GM12878 (cell line): ENCODE measurements at regions not wholly inside any gene's neighbourhood (a gene's known extent, or its start where the extent isn't known, plus 50 kb on each side); places are given as distances from the start of the nearest gene placed in this dataset.

Experiments
- BMI1 ChIP-seq: fragments of 450-650 bp; IDR thresholded peaks from 2 replicates; pipeline ENCODE4 v1.6.1; 2016; ENCODE audit warnings: mild to moderate bottlenecking, moderate library complexity, borderline replicate concordance
- TAF1 ChIP-seq: IDR thresholded peaks from 2 replicates; pipeline ENCODE4 v1.6.1; 2011; ENCODE audit warnings: mild to moderate bottlenecking, low read depth, low read length, borderline replicate concordance
- TF ChIP-seq, protein P1 (sequence below): IDR thresholded peaks from 2 replicates; pipeline ENCODE4 v1.6.1; 2012; ENCODE audit warnings: mild to moderate bottlenecking, low read depth, low read length
- TF ChIP-seq, protein P2 (sequence below), 3 experiments: IDR thresholded peaks in 2 of 3; conservative IDR thresholded peaks in 1 of 3; 2 replicates each; pipeline ENCODE4 v1.5.1; 2011; ENCODE audit warnings: low read depth in 3 of 3, low read length in 3 of 3, mild to moderate bottlenecking in 3 of 3, control low read depth in 2 of 3, moderate library complexity in 2 of 3, inconsistent platforms in 1 of 3, mixed read lengths in 1 of 3; ENCODE audit not compliant: control insufficient read depth in 2 of 3, insufficient read depth in 1 of 3; ENCODE audit errors: extremely low read depth in 1 of 3

- TF ChIP-seq TAF1, result no peak
- no peak for TF ChIP-seq BMI1
- TF ChIP-seq, protein P1, sequence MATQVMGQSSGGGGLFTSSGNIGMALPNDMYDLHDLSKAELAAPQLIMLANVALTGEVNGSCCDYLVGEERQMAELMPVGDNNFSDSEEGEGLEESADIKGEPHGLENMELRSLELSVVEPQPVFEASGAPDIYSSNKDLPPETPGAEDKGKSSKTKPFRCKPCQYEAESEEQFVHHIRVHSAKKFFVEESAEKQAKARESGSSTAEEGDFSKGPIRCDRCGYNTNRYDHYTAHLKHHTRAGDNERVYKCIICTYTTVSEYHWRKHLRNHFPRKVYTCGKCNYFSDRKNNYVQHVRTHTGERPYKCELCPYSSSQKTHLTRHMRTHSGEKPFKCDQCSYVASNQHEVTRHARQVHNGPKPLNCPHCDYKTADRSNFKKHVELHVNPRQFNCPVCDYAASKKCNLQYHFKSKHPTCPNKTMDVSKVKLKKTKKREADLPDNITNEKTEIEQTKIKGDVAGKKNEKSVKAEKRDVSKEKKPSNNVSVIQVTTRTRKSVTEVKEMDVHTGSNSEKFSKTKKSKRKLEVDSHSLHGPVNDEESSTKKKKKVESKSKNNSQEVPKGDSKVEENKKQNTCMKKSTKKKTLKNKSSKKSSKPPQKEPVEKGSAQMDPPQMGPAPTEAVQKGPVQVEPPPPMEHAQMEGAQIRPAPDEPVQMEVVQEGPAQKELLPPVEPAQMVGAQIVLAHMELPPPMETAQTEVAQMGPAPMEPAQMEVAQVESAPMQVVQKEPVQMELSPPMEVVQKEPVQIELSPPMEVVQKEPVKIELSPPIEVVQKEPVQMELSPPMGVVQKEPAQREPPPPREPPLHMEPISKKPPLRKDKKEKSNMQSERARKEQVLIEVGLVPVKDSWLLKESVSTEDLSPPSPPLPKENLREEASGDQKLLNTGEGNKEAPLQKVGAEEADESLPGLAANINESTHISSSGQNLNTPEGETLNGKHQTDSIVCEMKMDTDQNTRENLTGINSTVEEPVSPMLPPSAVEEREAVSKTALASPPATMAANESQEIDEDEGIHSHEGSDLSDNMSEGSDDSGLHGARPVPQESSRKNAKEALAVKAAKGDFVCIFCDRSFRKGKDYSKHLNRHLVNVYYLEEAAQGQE, result no peak
- TF ChIP-seq, protein P2, sequence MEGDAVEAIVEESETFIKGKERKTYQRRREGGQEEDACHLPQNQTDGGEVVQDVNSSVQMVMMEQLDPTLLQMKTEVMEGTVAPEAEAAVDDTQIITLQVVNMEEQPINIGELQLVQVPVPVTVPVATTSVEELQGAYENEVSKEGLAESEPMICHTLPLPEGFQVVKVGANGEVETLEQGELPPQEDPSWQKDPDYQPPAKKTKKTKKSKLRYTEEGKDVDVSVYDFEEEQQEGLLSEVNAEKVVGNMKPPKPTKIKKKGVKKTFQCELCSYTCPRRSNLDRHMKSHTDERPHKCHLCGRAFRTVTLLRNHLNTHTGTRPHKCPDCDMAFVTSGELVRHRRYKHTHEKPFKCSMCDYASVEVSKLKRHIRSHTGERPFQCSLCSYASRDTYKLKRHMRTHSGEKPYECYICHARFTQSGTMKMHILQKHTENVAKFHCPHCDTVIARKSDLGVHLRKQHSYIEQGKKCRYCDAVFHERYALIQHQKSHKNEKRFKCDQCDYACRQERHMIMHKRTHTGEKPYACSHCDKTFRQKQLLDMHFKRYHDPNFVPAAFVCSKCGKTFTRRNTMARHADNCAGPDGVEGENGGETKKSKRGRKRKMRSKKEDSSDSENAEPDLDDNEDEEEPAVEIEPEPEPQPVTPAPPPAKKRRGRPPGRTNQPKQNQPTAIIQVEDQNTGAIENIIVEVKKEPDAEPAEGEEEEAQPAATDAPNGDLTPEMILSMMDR (IDR thresholded peaks at IDR 0.05 in 2 of 3, conservative IDR thresholded peaks at IDR 0.05 in 1 of 3; ENCODE audit: control insufficient read depth in 2 of 3, extremely low read depth in 1 of 3, insufficient read depth in 1 of 3, low read depth in 3 of 3, low read length in 3 of 3), result no peak
Measured at GRCh38 chr18:46386788-46387187, 270.2 kb downstream of the LOXHD1 start.
